ENCODE measurements at regions not wholly inside any gene's neighbourhood (a gene's known extent, or its start where the extent isn't known, plus 50 kb on each side); places are given as distances from the start of the nearest gene placed in this dataset.

DNA sequence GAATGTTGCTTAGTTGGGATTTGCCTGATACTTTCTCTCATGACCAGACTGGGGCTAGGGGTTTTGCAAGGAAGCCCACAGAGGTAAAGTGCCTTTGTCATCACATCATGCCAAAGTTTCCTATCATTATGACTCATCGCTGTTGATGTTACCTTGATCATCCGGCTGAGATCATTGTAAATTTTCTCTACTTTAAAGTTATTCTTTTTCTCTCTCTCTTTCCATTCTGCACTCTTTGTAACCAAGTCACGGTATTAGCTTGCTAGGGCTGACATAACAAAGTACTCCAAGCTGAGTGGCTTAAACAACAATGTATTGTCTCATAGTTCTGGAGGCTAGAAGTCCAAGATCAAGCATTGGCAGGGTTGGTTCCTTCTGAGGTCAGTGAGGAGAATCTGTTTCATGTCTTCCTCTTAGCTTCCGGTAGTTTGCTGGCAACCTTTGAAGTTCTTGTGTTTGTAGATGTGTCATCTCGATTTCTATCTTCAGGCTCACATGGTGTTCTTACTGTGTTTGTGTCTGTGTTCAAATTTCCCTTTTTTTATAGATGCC is 113.0 kb downstream of the DTHD1 start:
- peak; percentile 88 to 91 for ATAC-seq

DNA sequence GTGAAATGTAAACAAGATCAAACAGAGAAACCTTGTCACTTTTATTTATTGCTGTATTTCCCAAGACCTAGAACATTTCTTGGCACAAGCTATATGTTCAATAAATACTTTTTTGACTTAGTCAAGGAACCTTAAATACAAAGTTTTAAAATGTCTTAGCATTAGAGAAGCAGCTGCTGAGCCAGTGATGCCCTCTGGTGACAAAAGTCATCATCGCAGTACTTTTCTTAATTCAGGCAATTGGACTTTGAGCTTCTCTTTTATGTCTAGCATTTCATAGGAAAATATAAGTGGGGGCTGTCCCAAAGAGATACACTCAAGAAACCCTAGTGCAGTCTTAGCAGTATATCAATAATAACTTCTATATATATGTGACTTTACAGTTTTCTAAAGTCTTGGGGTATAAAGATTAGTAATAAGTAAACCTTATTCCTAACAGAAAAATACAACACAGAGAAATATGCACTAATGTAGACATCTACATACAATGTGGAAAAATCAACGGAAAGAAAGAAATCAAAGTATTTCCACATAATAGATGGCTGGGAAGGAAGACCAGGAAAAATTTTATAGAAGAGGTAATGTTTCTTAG is 118.4 kb downstream of the DTHD1 start:
- ATAC-seq: peak; percentile 46 to 63

DNA sequence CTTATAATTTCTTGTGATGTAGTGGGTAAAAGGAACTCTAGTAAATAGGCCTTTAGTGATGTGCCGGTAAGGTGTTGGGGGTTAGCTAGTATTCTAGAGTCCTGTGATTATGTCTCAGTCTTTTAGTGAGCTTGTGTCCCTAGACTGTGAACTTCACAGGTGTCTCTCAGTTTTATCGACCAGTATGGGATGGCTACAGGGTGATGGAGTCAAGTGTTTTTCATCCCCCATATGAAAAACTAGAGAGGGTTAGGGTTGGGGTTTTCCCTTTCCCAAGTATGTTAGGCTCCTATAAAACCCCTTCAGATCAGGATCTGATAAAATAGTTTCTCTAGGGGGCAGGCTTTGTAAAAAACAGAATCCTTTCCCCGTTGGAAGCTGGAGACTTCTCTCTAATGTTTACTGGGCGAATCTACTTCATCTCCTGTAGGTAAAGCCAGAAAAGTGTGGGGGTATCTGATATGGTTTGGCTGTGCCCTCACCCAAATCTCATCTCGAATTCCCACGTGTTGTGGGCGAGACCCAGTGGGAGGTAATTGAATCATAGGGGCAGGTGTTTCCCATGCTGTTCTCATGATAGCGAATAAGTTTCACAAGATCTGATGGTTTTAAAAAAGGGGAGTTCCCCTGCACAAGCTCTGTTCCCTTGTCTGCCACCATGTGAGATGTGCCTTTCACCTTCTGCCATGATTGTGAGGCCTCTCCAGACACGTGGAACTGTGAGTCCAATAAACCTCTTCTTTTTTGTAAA is 120.8 kb downstream of the DTHD1 start:
- ATAC-seq: no peak

DNA sequence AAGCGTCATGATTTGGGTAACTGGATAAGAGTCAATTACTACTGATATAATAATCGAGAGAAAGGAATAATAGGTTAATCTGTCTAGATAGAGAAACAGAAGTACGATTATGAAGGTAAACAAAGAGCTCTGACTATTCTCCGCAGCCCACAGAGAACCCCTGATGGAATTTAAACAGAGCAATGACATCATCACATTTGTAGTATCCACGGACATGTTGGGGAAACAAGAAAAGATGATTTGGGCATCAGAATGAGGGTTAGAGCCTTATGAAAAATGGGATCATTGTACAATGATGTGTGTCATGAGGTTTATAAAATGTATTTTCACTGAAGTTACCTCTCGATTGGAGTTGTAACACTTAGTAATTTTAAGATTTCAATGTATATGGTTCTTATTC is 129.9 kb downstream of the DTHD1 start:
- no peak for ATAC-seq

DNA sequence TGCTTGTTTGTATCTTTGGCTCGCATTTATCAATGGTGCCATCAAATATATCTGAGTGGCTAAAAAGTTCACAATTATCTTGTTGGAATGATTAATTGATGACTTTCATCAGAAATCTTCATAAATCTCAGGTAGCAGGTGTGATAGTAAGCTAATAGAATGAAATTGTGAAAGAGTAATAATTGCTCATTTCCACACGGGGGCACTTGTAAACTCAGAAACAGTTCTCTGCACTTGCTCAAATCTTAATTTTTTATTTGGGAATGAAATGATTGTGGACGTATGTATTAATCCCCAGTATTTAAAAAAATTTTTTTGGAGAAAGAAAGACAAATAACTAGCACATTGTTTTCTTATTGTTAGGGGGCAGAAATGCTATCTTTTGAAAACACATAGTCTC is 132.8 kb downstream of the DTHD1 start:
- ATAC-seq: no peak

DNA sequence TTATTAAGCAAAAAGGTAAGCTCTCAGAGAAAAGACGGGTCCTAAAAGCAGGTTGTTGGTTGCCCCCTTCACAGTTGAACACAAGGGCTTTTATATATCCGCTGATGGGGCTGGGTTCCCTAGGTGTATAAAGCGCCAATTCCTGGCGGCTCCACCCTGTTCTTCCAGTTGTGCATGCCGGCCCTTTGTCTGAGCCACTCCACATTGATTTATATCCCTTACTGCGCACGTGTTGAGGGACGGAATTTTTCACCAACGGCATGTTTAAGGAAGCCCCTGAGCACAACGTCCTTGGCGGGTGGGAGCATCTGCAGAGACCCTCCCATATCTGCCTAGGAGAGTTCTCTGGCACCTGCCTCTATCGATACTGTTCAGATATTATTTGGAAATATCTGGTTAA is 135.7 kb downstream of the DTHD1 start:
- no peak for ATAC-seq

DNA sequence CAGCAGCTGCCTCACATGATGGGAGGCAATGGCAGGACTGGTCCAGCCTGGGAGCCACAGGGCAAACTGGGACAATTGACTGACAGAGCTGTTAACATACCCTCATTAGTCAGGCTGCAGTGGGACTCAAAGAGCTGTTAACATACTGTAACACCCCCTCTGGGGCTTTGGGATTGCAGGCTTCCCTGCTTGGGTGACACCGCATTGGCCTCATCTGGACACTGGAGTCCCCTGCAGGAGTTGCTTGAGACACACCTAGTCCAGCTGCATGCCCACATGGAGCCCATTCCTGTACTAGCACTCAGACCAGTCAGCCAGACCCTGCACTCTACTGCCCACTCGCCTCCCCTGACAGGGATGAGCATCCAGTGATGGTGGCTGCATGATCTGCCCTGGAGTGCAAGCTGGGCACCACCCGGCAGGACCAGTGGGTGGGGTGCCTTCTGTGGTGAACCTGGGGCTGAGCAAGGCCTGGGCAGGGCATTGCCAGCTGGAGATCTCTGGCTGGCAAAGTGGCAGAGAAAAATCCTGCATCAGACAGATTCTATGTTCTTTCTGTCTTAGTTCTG is 138.8 kb downstream of the DTHD1 start:
- no peak for ATAC-seq

DNA sequence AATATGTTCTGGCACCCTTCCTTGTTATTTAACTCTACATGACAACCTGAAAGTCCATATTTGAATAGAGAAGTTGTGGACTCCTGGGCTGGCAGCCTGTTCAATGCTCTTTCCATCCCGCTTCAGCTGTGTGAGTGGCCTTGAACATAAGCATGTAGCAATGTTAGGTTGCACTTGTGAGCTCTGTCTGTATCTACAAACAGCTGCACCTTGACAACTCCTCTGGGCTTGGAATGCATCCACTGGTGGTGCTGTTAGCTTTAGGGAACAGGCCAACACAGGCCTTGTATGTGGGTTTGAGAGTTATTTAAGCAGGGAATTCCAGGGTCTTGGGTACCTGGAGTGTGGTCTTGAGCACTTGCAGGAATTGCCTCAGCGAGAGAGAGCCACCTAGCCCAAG is 141.2 kb downstream of the DTHD1 start:
- ATAC-seq: no peak

DNA sequence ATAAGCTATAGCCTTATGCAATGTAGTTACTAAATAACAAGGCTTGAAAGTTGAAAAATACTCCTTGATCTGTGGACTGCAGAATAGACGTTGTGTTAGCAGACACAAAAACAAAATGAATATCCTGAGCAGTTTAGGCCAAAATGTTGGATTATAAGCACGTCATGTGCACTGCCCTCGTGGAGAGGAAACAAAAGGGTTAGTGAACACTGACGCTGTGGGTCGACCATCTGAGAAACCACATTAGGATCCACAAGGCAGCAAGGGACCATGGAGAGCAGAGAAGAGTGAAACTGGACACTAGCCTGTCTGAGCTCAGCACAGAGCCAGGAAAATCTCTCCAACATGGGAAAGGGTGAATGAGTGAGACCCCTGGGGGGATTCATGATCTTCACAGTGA is 145.3 kb downstream of the DTHD1 start:
- no peak for ATAC-seq

DNA sequence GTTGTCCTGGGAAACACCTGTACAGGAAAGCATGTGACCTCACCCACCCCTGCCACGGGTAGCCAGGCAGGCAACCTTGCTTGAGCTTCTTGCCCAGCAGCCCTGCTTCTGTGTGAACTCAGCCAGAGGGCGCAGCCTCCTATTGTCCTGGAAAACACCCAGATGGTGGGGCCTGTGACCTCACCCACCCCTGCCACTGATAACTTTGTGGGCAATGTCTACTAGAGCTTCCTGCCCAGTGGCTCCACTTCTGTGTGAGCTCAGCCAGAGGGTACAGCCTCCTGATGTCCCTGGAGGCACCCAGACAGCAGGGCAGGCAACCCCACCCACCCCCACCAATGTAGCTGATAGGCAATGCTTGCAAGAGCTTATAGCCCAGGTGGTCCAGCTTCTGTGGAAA is 146.3 kb downstream of the DTHD1 start:
- ATAC-seq: no peak

DNA sequence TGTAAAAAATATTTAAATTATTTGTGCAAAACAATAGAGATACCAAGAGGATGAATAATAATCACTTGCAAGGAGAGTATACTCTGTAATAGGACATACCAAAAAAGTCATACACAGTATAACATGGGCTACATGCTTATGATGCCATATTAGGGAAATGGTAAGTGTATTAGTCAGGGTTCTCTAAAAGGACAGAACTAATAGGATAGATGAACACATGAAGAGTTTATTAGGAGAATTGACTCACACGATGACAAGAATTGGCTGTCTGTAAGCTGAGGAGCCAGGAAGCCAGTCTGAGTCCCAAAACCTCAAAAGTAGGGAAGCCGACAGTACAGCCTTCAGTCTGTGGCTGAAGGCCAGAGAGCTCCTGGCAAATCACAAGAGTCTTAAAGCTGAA is 151.2 kb downstream of the DTHD1 start:
- ATAC-seq: no peak

DNA sequence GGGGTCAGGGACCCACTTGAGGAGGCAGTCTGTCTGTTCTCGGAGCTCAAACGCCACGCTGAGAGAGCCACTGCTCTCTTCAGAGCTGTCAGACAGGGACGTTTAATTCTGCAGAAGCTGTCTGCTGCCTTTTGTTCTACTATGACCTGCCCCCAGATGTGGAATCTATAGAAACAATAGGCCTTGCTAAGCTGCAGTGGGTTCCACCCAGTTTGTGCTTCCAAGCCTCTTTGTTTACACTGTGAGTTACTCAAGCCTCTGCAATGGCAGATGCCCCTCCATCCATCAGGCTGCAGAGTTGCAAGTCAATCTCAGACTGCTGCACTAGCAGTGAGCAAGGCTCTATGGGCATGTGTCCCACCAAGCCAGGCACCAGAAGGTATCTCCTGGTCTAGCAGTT is 158.1 kb downstream of the DTHD1 start:
- no peak for ATAC-seq

DNA sequence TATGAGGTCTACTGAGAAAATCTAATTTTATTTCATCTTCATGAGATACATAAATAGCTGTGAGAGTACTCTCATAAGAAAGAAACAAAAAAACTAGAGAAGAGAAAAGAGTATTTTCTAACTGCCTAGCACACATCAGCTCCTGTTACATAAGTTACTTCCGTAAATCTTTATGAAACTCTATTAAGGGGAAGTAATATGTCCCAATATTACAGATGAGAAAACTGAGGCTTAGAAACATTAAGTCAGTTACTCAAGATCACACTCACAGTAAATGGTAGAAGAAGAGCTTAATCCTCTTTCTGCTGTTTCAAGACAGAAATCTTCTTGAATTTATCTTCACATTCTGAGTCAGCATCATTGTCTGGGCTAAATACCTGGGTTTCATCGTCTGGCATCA is 164.1 kb downstream of the DTHD1 start:
- no peak for ATAC-seq

DNA sequence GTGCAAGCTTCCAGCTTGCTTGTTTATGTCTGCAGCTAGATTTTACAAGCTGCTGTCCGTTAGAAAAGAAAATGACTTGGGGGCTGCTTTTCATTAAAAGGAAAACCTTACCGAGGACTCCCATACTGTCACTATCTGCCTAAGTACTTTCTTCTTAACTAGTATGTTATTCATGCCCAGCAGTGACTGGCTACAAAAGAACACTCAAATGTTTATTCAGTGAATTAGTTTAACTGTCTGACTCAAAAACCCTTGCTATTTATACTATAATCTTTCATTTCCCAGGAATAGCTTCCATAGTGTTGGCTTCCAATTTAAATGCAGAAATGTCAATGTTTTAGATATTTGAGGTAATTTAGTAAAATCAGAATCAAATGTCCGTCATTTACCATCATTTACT is 164.9 kb downstream of the DTHD1 start:
- no peak for ATAC-seq

DNA sequence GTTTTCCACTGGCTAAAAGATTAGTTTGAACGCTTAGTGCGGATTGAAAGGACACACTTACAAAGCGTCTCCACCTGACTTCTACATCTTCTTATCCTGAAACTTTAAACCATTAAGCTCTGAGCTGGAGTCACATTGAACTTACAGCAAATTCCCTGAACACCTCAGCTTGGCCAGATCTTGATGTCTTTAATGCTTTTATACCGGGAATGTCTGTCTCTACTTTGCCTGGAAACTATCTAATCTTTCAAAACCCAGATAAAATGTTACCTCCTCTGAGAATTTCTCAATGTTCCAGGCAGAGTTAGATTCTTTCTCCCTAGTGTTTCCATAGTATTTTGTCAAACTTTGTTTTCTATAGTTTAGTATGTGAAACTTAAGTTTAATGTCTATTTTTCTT is 179.9 kb downstream of the DTHD1 start:
- ATAC-seq: no peak

DNA sequence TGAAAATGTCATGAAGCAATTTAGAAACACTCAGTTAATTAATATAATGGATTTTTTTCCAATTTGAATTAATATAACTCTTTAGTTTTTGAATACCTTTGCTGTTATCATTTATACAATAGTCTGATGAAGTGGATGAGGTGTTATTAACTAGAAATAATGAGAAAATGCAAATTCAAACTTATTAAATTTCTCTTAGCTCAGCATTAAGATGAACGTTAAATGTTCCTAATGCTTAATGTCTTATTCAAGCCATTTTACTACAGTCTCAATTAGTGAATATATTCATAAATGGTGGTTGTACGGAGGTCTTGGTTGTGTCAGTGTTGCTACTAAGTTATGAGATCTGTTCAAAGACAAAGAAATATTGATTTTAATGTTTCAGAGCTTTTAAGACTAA is 186.3 kb downstream of the DTHD1 start:
- no peak for ATAC-seq

DNA sequence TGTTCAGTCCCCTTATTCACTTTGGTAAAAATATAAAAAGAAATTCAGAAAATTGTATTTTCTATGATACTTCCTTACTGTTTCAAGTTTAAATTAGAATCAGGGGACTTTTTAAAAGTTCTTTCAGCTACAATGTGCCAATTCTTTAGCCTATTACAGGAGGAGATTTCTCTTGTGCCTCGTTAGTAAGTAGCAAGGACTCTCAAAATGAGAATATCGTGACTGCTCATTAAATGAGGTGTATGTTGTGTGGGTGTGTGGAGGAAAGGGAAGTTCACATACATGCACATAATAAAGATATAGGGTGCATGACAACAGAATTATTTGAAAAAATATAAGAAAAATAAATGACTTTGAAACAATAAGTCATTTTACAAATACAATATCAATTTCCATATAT is 190.5 kb downstream of the DTHD1 start:
- ATAC-seq: no peak

DNA sequence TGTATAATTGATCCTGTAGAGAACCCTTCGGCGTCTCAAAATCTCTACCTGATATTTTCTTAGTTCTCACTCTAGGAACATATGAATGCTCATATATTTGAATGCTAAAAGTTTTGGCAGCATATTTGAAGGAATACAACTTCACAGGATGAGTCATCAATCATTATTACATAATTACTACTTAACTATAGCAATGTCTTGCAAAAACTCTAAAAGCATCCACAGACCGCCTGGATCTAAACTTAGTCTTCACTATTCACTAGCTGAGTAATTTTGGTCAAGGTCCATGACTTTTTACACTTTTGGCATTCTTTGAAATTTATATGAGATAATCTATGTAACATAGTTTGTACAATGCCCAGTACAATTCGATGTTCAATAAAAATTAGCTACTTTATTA is 194.7 kb downstream of the DTHD1 start:
- ATAC-seq: no peak

DNA sequence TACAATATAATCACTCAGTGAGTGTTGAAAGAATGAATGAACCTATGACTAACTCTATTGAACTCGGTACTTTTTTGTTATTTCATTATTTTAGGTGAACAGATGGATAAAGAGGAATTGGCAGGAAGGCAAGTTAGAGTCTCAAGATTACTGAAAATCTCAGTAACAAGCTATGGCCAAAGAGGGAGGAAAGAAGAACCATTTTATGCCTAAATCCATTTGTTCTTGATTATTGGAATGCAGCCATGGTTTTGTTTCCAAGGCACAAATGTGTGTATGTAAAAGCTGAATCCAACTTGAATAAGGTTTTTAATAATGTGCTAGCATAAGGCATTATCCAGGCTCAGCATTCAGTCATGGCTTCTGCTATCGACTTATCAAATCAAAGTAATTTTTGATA is 196.4 kb downstream of the DTHD1 start:
- ATAC-seq: no peak

DNA sequence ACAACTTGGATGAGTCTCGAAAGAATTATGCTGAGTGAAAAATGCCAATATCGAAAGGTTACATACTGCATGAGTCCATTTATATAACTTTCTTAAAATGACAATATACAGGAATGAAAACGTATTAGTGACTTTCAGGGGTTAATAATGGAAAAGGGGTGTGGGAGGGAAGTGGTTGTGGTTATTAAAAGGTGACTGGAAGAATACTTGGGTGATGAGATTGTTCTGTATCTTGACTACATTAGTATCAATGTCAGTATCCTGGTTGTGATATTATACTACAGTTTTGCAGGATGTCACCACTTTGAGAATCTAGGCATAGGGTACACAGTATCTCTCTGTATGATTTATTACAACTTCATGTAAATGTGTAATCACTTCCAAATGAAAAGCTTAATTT is 204.5 kb downstream of the DTHD1 start:
- ATAC-seq: no peak

DNA sequence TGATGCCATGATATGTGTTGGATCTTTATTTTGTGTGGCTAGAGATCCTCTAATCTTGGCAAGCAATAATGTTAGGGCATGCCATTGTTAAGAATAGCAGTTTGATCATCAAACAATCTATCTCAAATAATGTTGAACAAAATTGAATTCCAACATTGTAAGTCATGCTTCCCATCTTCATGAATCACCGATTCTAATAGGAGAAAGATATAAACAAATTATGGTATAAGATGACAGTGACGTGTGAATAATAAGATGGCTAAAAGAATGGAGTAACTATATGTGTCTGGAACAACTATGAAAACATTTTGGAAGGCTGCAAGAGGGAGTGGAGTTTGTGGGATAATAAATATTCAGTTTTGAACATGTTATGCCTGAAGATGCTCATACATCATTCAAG is 208.4 kb downstream of the DTHD1 start:
- ATAC-seq: no peak

DNA sequence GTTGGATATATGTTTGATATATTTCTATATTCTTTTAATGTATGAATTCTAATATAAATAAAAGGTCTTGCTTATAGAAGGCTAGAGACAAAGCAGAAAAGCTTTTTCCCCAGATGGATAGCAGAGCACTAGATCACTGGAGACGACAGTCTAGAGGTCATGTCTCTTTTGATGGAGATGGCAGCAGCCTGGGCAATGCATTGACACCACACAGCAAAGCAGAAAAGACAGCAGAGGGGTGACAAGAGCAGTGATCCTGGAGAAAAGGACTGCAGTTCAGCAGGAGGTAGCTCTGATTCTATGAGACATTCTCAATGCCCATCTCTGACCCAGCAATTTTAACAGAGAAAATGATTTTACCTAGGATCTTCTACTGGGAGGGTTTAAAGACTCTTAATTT is 210.6 kb downstream of the DTHD1 start:
- no peak for ATAC-seq

DNA sequence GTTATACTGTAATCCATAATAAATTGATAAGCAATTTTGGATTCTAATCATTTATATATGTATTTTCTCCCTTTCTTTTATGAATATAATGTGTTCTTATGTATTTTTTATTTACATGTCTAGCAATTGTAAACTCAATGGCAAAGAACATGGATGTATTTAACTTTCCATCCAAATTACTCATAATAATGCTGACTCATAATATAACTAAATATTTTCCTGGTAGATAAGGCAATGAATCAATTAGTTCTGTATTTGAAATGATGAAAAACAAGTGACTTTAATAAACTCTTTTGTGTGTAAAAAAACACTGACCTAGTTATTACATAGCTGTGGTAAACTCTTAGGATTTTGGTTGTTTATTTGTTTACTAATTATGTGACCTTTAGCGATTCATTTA is 211.2 kb downstream of the DTHD1 start:
- no peak for ATAC-seq

DNA sequence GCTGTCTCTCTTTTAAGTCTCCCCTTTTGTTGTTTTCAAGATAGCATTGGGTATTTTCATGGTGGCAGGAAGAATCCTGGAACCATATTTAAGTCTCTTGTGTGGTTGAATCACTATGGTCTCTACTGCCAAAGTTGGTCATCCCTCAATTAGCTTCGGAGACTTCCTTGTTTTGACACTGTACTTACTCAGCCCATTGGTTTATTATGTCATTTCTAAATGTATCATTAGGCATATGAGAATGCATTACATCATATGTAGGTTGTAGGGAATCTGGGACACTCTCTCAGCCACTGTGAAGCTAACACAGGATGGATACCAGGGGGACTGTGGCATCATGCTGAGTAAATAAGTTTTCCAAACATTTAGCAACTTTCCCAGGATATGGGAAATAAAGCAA is 211.8 kb downstream of the DTHD1 start:
- no peak for ATAC-seq
